ENCODE measurements at regions not wholly inside any gene's neighbourhood (a gene's known extent, or its start where the extent isn't known, plus 50 kb on each side); places are given as distances from the start of the nearest gene placed in this dataset.

- H3K27me3 ChIP-seq (ENCODE audit: insufficient read depth) = no peaks in the 10 kb centered on the region
- 92% methylated on average over 11 of the region's 11 CpGs for WGBS (ENCODE audit: low lambda C conversion rate)
- ChIA-PET CTCF (interaction anchor here (1.1 kb wide), 1 partner anchor 9 kb away, joined by 4 read pairs; no protein-coding TSS in a partner anchor), POLR2A (no interaction called here)
- H3F3A ChIP-seq (replicated peaks; ENCODE audit: insufficient read depth) = no peaks in the 10 kb centered on the region
- no peak for DNase-seq
- H3K9ac ChIP-seq = no peak overlapping the region
- no peaks in the 10 kb centered on the region for H3K79me2 ChIP-seq (ENCODE audit: insufficient read depth)
- no peaks in the 10 kb centered on the region for H3K9me3 ChIP-seq
- H3K4me1 ChIP-seq (ENCODE audit: control insufficient read depth in 1 of 2, insufficient read depth in 2 of 2, low read depth in 1 of 2, low read length in 1 of 2) = no peaks in the 10 kb centered on the region
- no peaks in the 10 kb centered on the region for H3K36me3 ChIP-seq (replicated peaks in 1 of 2; ENCODE audit: control insufficient read depth in 1 of 2, insufficient read depth in 2 of 2, low read length in 1 of 2)
- no peak overlapping the region for H3K27ac ChIP-seq (ENCODE audit: low read depth in 2 of 2, low read length in 1 of 2)
- no peak overlapping the region for H3K4me2 ChIP-seq
- no peaks in the 10 kb centered on the region for H3K9me2 ChIP-seq
- no peaks in the 10 kb centered on the region for H4K20me1 ChIP-seq (ENCODE audit: insufficient read depth)
- no peak overlapping the region for H3K4me3 ChIP-seq (ENCODE audit: low read depth in 2 of 2, low read length in 1 of 2)
- no peak for TF ChIP-seq CHD2 (IDR thresholded peaks at IDR 0.05; ENCODE audit: low read length, partially characterized antibody)
- no peak for TF ChIP-seq NFIC (IDR thresholded peaks at IDR 0.05; ENCODE audit: borderline replicate concordance)
- no peak for TF ChIP-seq TCF12 (IDR thresholded peaks at IDR 0.05)
- no peak for TF ChIP-seq NRF1 (IDR thresholded peaks at IDR 0.05; ENCODE audit: low read depth, low read length)
- no peak for TF ChIP-seq MXI1 (IDR thresholded peaks at IDR 0.05; ENCODE audit: low read depth, low read length)
- no peak for TF ChIP-seq CTCF (IDR thresholded peaks at IDR 0.05)
- no peak for TF ChIP-seq MEF2A (IDR thresholded peaks at IDR 0.05; ENCODE audit: borderline replicate concordance, low read depth)
- TF ChIP-seq SIN3A (IDR thresholded peaks at IDR 0.05; ENCODE audit: borderline replicate concordance, low read depth, low read length) = no peak
- no peak for TF ChIP-seq RXRA (IDR thresholded peaks at IDR 0.05; ENCODE audit: borderline replicate concordance, low read depth)
- TF ChIP-seq GATA2 (CRISPR knock-in tag; IDR thresholded peaks at IDR 0.05) = no peak
- no peak overlapping the region for H2AFZ ChIP-seq (ENCODE audit: low read depth)
These were observed 183.1 kb downstream of the GAS1 start for GRCh38 chr9:86764221-86764624.

GRCh38 chr9:86763791-86764190 is 183.5 kb downstream of the GAS1 start:
- CTCF ChIA-PET = interaction anchor here (1.1 kb wide), 1 partner anchor 8 kb away, joined by 4 read pairs; no protein-coding TSS in a partner anchor
- POLR2A ChIA-PET = no interaction called here
- Histone ChIP-seq H3K9me2 (no peaks in the 10 kb centered on the region), H3K4me3 (ENCODE audit: low read depth in 2 of 2, low read length in 1 of 2) (no peak overlapping the region), H4K20me1 (ENCODE audit: insufficient read depth) (no peaks in the 10 kb centered on the region), H3K27ac (ENCODE audit: low read depth in 2 of 2, low read length in 1 of 2) (no peak overlapping the region), H3K36me3 (replicated peaks in 1 of 2; ENCODE audit: control insufficient read depth in 1 of 2, insufficient read depth in 2 of 2, low read length in 1 of 2) (no peaks in the 10 kb centered on the region), H3K79me2 (ENCODE audit: insufficient read depth) (no peaks in the 10 kb centered on the region), H3K4me1 (ENCODE audit: control insufficient read depth in 1 of 2, insufficient read depth in 2 of 2, low read depth in 1 of 2, low read length in 1 of 2) (no peaks in the 10 kb centered on the region), H3K9me3 (no peaks in the 10 kb centered on the region), H3K27me3 (ENCODE audit: insufficient read depth) (no peaks in the 10 kb centered on the region), H3K4me2 (no peak overlapping the region), H2AFZ (ENCODE audit: low read depth) (no peak overlapping the region), H3K9ac (no peak overlapping the region), H3F3A (replicated peaks; ENCODE audit: insufficient read depth) (no peaks in the 10 kb centered on the region)
- TF ChIP-seq TCF12 (IDR thresholded peaks at IDR 0.05) = no peak
- TF ChIP-seq POLR2AphosphoS5 (IDR thresholded peaks at IDR 0.05; ENCODE audit: low read depth, low read length) = no peak
- TF ChIP-seq EZH2phosphoT487 (IDR thresholded peaks at IDR 0.05; ENCODE audit: borderline replicate concordance, low read depth) = no peak
- TF ChIP-seq SIN3A (IDR thresholded peaks at IDR 0.05; ENCODE audit: borderline replicate concordance, low read depth, low read length) = no peak
- TF ChIP-seq MXI1 (IDR thresholded peaks at IDR 0.05; ENCODE audit: low read depth, low read length) = no peak
- no peak for TF ChIP-seq MAX (IDR thresholded peaks at IDR 0.05; ENCODE audit: low read depth)
- TF ChIP-seq USF1 (IDR thresholded peaks at IDR 0.05; ENCODE audit: borderline replicate concordance, low read depth) = no peak
- TF ChIP-seq USF2 (IDR thresholded peaks at IDR 0.05; ENCODE audit: borderline replicate concordance, low read depth, low read length) = no peak
- no peak for TF ChIP-seq ELF1 (IDR thresholded peaks at IDR 0.05)
- no peak for TF ChIP-seq NRF1 (IDR thresholded peaks at IDR 0.05; ENCODE audit: low read depth, low read length)
- TF ChIP-seq REST (IDR thresholded peaks at IDR 0.05; ENCODE audit: low read depth, low read length) = no peak
- no peak for TF ChIP-seq GATA2 (CRISPR knock-in tag; IDR thresholded peaks at IDR 0.05)
- 92% methylated on average over 2 of the region's 2 CpGs for WGBS (ENCODE audit: low lambda C conversion rate)
- DNase-seq = no peak

Data from SK-N-SH (cell line).